ENCODE measurements at regions not wholly inside any gene's neighbourhood (a gene's known extent, or its start where the extent isn't known, plus 50 kb on each side); places are given as distances from the start of the nearest gene placed in this dataset.
A peak's percentile ranks its signal among the peaks of the same experiment; 100 is the strongest.
"Not testable (repeated sequence)": the region's sequence is repeated elsewhere in the genome, so short reads cannot be mapped to it uniquely, and the experiment has no call there.

- DNase-seq, result no peak
- no peak overlapping the region for H3K27ac ChIP-seq
- no peak overlapping the region for H3K4me3 ChIP-seq
- H3K36me3 ChIP-seq, result no peaks in the 10 kb centered on the region
- intact Hi-C loops (cut with DNase I), result no loop called here
- TF ChIP-seq, protein P1, sequence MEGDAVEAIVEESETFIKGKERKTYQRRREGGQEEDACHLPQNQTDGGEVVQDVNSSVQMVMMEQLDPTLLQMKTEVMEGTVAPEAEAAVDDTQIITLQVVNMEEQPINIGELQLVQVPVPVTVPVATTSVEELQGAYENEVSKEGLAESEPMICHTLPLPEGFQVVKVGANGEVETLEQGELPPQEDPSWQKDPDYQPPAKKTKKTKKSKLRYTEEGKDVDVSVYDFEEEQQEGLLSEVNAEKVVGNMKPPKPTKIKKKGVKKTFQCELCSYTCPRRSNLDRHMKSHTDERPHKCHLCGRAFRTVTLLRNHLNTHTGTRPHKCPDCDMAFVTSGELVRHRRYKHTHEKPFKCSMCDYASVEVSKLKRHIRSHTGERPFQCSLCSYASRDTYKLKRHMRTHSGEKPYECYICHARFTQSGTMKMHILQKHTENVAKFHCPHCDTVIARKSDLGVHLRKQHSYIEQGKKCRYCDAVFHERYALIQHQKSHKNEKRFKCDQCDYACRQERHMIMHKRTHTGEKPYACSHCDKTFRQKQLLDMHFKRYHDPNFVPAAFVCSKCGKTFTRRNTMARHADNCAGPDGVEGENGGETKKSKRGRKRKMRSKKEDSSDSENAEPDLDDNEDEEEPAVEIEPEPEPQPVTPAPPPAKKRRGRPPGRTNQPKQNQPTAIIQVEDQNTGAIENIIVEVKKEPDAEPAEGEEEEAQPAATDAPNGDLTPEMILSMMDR (IDR thresholded peaks at IDR 0.05), result no peak
- H3K9me3 ChIP-seq, result no peaks in the 10 kb centered on the region
- no peaks in the 10 kb centered on the region for H3K4me1 ChIP-seq
- H3K27me3 ChIP-seq, result no peaks in the 10 kb centered on the region
- H3K9ac ChIP-seq (ENCODE audit: low read depth in 2 of 2, low read length in 2 of 2), result no peak overlapping the region
Observed at GRCh38 chr21:33968995-33969348, 53.4 kb upstream of the ATP5PO start.

DNA sequence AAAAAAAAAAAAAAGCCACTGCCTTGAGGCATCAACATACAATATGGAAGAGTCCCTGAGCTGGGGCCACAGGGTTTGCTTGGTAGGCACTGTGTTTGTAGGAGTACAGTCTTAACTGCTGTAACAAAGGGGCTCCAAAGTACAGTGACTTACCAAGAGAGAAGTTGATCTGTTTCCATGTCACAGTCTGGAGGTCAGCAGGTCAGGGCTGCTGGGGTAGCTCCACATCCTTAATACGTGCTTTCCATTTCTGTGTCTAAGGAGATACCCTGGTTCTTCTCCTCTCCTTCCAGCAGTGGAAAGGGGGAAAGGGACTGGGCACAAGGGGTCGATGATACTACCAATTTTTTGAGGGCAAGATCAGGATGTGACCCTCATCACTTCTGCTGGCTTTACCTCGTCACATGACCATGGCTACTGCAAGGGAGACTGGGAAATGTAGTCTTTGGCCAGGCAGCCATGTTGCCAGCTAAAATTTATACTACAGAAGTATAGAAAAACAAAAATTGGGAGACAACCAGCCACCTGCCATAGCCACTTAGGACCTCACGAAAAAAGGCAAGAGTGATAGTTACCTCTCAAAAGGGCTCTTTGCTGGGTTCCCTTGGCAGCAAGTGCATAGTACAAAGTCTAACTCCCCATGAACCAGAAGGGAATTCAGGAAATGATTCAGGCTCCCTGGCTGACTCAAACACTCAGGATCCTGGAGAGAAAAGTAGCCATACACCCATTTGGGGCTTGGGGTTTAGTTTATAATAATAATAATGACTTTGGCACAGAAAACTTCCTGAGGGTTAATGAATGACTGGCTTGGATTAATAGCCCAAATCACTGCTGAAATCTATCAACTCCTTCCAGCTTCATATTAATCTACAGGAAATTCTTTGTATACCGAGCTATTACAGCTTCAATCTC lies 52.7 kb upstream of the ATP5PO start:
- H3K9ac ChIP-seq (ENCODE audit: low read depth in 2 of 2, low read length in 2 of 2), result no peak overlapping the region
- H3K4me3 ChIP-seq, result no peak overlapping the region
- intact Hi-C loops (cut with DNase I), result no loop called here
- no peaks in the 10 kb centered on the region for H3K27me3 ChIP-seq
- H3K9me3 ChIP-seq, result no peaks in the 10 kb centered on the region
- H3K27ac ChIP-seq, result peak overlapping the region; percentile 18
- H3K36me3 ChIP-seq, result no peaks in the 10 kb centered on the region
- no peaks in the 10 kb centered on the region for H3K4me1 ChIP-seq
- DNase-seq, result no peak
- TF ChIP-seq, protein P1 (IDR thresholded peaks at IDR 0.05), result no peak

- Histone ChIP-seq H3K9ac (ENCODE audit: low read depth in 2 of 2, low read length in 2 of 2) (no peak overlapping the region), H3K4me1 (no peaks in the 10 kb centered on the region), H3K27ac (no peak overlapping the region), H3K27me3 (no peaks in the 10 kb centered on the region), H3K9me3 (no peaks in the 10 kb centered on the region), H3K36me3 (no peaks in the 10 kb centered on the region), H3K4me3 (no peak overlapping the region)
- DNase-seq, result no peak
- TF ChIP-seq, protein P1 (IDR thresholded peaks at IDR 0.05), result no peak
- intact Hi-C loops (cut with DNase I), result no loop called here
Observed at GRCh38 chr21:33967086-33967571, 51.5 kb upstream of the ATP5PO start.

- no peaks in the 10 kb centered on the region for H3K4me1 ChIP-seq
- intact Hi-C loops (cut with DNase I), result no loop called here
- no peaks in the 10 kb centered on the region for H3K27me3 ChIP-seq
- H3K36me3 ChIP-seq, result no peaks in the 10 kb centered on the region
- DNase-seq, result no peak
- no peak overlapping the region for H3K27ac ChIP-seq
- H3K9me3 ChIP-seq, result no peaks in the 10 kb centered on the region
- H3K9ac ChIP-seq (ENCODE audit: low read depth in 2 of 2, low read length in 2 of 2), result no peak overlapping the region
- H3K4me3 ChIP-seq, result no peak overlapping the region
- TF ChIP-seq, protein P1 (IDR thresholded peaks at IDR 0.05), result no peak
Observed at GRCh38 chr21:33966324-33966949, 50.8 kb upstream of the ATP5PO start.

DNA sequence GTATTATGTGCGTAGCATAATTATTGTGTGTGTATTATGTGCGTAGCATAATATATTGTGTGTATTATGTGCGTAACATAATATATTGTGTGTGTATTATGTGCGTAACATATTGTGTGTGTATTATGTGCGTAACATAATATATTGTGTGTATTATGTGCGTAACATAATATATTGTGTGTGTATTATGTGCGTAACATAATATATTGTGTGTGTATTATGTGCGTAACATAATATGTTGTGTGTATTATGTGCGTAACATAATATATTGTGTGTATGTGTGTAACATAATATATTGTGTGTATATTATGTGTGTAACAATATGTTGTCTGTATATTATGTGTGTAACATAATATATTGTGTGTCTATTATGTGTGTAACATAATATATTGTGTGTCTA lies 50.1 kb upstream of the ATP5PO start:
- intact Hi-C loops (cut with DNase I); H3K27ac ChIP-seq; H3K4me3 ChIP-seq; H3K27me3 ChIP-seq; DNase-seq; H3K9me3 ChIP-seq; H3K4me1 ChIP-seq; H3K9ac ChIP-seq (ENCODE audit: low read depth in 2 of 2, low read length in 2 of 2); H3K36me3 ChIP-seq: not testable (repeated sequence)

Measured in colonic mucosa (tissue), 4 donors.